22Rv1 (cell line): ENCODE measurements at regions not wholly inside any gene's neighbourhood (a gene's known extent, or its start where the extent isn't known, plus 50 kb on each side); places are given as distances from the start of the nearest gene placed in this dataset.

Experiments
- CTCF ChIP-seq: fragments of 450-650 bp; IDR thresholded peaks from 2 replicates; pipeline ENCODE4 v1.5.1; 2017; ENCODE audit warnings: mild to moderate bottlenecking
- ZFX ChIP-seq: fragments of 450-650 bp; IDR thresholded peaks from 2 replicates; pipeline ENCODE4 v1.6.1; 2017; ENCODE audit warnings: antibody characterized with exemption, borderline replicate concordance

- TF ChIP-seq CTCF (no peak), ZFX (no peak)
Observed at GRCh38 chrX:38970845-38971244, 169.6 kb downstream of the MID1IP1 start.
